Mesodermal cell (in vitro differentiated cells): ENCODE measurements at regions not wholly inside any gene's neighbourhood (a gene's known extent, or its start where the extent isn't known, plus 50 kb on each side); places are given as distances from the start of the nearest gene placed in this dataset.

Experiments
- H3K27ac ChIP-seq: 2 replicates; pipeline ENCODE4 v1.7.0; 2013; ENCODE audit warnings: mild to moderate bottlenecking, low read depth, low read length, moderate library complexity; ENCODE audit not compliant: severe bottlenecking
- H3K36me3 ChIP-seq: 2 replicates; pipeline ENCODE4 v1.7.1; 2013; ENCODE audit warnings: mild to moderate bottlenecking, low read length, moderate library complexity; ENCODE audit not compliant: control insufficient read depth, insufficient read depth
- H3K4me1 ChIP-seq: one replicate; pipeline ENCODE4 v1.7.1; 2013; ENCODE audit warnings: mild to moderate bottlenecking, low read length; ENCODE audit not compliant: insufficient read depth, control insufficient read depth, poor library complexity, severe bottlenecking
- H3K4me3 ChIP-seq: 2 replicates; pipeline ENCODE4 v1.7.0; 2013; ENCODE audit warnings: low read length, control low read depth, mild to moderate bottlenecking; ENCODE audit not compliant: insufficient read depth, poor library complexity, severe bottlenecking; ENCODE audit errors: extremely low read depth
- H3K9me3 ChIP-seq: 2 replicates; pipeline ENCODE4 v1.7.1; 2013; ENCODE audit warnings: mild to moderate bottlenecking, low read length, moderate library complexity; ENCODE audit not compliant: control insufficient read depth
- WGBS, 2 experiments: methylation state at CpG; one replicate each; pipeline ENCODE4 v1.1.5; 2013; ENCODE audit warnings: missing lambda C conversion rate in 2 of 2; ENCODE audit not compliant: insufficient coverage in 2 of 2; 5-methylcytosine and 5-hydroxymethylcytosine counted together

DNA sequence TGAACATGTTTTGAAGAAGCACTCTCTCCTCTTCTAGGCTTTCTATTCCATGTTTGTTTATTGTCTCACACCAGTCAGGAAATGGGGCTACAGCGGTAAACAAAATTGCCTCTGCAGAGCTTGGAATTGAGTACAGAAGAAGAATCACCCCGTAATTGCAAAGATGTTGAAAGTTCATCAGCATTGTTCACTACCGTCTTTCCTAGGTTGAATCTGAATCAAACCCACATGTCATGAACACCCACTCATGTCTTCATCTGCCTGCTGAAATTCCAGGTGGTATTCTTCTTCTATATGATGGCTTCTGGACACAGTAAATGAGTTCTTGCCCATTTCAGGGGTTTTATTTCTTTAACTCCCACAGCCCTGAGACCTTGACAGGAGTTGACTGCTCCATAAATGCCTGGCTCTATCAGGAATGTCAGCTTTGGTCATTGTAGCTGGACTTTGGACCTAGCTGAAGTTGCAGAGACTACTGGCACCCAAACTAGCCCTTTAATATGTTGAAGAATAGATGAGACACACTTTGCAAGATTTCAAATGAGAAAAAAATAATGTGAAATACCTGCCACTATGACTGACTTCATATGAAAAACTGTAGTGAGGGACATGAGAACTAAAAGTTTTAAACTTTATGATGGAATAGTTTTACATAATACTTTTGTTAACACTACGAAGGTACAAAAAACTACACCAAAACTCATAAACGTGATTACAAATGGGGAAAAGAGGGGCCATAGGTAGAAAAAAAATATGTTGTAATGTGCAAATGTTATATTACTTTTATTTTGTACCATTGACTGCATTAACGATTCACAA, 1235.3 kb upstream of the ZEB2 start:
- Histone ChIP-seq H3K36me3 (no peaks in the 10 kb centered on the region), H3K4me3 (no peak overlapping the region), H3K9me3 (no peaks in the 10 kb centered on the region), H3K4me1 (peaks cover 37% of the 10 kb centered on the region), H3K27ac (no peak overlapping the region)
- WGBS, 2 experiments = 92 to 100% methylated on average over 2 to 3 of the region's 6 CpGs

DNA sequence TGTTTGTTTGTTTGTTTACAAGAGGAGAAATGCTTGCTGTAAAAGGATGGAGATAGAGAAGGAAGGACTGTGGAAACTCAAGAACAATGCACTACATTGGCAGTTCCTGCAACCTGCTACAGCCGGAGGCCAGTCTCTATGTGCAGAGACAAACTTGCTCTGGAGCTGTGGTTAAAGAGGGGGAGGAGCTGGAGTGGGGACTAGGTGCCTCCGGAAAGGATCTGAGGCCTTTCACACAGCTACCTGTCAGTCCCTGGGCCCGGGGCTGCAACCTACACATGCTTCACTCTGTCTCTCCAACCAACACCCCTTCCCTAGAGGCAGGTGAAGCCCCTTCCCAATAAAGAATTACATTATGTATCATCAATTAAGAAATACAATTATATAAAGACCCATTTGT, 1234.0 kb upstream of the ZEB2 start:
- Histone ChIP-seq H3K36me3 (no peaks in the 10 kb centered on the region), H3K9me3 (no peaks in the 10 kb centered on the region), H3K4me3 (no peak overlapping the region), H3K4me1 (peaks cover 32% of the 10 kb centered on the region), H3K27ac (no peak overlapping the region)
- 86 to 100% methylated on average over 1 of the region's 3 CpGs for WGBS, 2 experiments

DNA sequence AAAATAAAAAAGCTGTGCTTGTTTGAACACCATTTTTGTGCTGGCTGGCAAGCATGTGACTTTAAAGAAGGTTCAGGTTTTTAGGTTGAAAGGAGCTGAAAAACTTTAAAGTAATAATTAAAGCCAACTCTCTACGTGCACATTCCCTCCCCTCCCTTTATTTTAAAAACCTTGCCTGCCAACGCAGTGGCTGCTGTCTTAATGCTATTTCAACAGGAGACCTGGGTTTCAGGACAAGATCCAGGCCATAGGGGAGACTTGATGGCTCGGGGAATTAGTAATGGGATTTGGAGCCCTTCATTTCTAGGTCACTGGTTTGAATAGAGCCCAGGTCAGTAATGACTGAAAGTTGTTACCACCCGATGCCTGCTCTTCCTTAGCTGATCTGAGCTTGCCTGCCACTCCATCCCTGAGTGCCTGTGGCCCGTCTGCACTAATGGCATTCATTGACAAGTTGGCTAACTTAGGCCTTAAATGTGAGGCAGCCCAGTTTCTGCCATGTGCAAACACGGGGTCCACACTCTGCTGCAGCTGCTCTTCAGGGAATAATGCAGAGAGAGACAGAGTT, 1233.2 kb upstream of the ZEB2 start:
- Histone ChIP-seq H3K4me3 (no peak overlapping the region), H3K4me1 (peaks cover 27% of the 10 kb centered on the region), H3K36me3 (no peaks in the 10 kb centered on the region), H3K9me3 (no peaks in the 10 kb centered on the region), H3K27ac (peak overlapping the region; percentile 51)
- 75 to 76% methylated on average over 2 to 5 of the region's 6 CpGs for WGBS, 2 experiments

DNA sequence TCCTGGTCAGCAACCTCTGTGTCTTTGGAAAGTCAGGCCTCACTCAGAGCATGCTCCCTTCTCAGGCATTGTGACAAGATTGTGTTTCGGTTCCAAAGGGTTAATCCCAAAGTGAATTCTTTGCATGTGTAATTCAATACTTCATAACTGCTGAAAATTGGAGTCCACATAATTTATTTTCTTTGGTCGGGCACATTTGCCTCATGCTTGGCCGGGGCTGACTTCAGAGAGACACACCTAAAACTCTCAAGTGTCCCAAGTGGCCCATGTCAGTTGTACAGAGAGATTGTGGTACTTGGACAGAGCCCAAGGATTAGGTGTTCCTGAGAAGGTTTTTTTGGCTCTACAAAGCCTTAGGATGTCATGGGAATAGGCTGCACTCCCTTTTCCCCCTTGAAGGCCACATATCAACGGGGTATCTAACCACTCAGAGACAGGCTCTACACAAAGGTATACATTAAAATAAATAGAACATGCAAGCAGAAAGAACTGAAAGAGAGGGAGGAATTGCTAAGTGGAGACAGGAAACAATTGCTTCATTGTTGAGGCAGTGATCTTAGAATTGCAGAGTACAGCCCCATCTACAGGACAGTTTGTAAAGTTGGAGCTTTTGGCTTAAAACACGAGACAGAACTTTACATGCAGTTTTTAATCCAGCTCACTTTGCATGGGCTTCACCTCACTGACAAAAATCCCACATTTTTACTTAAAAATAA, 1232.3 kb upstream of the ZEB2 start:
- no peak overlapping the region for H3K4me3 ChIP-seq
- no peaks in the 10 kb centered on the region for H3K36me3 ChIP-seq
- 100% methylated on average over 1 of the region's 5 CpGs; no CpG with 5 or more reads in 1 of the 2 experiments for WGBS, 2 experiments
- peak overlapping the region; percentile 89 for H3K27ac ChIP-seq
- H3K9me3 ChIP-seq = no peaks in the 10 kb centered on the region
- peaks cover 27% of the 10 kb centered on the region for H3K4me1 ChIP-seq

DNA sequence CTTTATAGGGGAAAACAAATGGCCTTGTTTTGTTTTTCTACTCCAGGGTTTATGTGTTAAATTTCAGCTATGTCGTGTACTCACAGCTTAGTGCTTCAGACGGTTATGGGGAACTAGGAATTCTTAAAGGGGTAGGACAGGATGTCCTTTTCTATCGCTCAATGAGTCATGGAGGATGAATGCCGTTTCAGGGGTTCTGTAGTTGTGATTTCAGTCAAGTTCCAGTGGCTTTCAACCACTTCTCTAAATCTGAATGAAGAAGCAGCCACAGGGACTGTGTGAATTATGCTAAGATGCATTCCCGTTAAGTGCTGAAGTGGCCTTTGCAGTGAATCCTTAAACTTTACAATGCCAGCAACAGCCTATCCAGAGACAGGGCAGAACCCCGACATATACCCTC, 1231.7 kb upstream of the ZEB2 start:
- 38 to 40% methylated on average over 4 to 5 of the region's 6 CpGs for WGBS, 2 experiments
- peak overlapping the region; percentile 89 for H3K27ac ChIP-seq
- H3K4me3 ChIP-seq = no peak overlapping the region
- no peaks in the 10 kb centered on the region for H3K9me3 ChIP-seq
- H3K36me3 ChIP-seq = no peaks in the 10 kb centered on the region
- peaks cover 27% of the 10 kb centered on the region for H3K4me1 ChIP-seq

DNA sequence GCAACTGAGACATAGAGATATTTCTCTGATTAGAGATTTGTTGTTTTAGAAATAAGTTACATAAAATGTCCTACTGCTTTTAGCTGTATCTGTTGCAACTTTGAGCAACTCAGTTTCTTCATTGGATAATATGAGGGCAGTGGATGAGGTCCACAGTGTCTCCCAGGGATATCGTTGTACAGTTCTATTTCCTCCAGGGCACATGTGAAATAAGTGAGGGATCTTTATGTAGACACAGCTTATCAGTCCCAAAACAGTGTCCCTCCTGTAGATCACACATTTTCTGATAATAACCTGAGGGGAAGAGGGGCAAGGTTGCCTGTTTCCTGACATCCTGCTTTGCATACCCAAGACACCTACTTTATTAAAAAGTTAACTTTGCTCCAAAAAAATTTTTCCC, 1231.2 kb upstream of the ZEB2 start:
- Histone ChIP-seq H3K36me3 (no peaks in the 10 kb centered on the region), H3K27ac (peak overlapping the region; percentile 89), H3K9me3 (no peaks in the 10 kb centered on the region), H3K4me1 (peaks cover 27% of the 10 kb centered on the region), H3K4me3 (no peak overlapping the region)
- 80% methylated on average over 1 of the region's 1 CpG; no CpG with 5 or more reads in 1 of the 2 experiments for WGBS, 2 experiments

DNA sequence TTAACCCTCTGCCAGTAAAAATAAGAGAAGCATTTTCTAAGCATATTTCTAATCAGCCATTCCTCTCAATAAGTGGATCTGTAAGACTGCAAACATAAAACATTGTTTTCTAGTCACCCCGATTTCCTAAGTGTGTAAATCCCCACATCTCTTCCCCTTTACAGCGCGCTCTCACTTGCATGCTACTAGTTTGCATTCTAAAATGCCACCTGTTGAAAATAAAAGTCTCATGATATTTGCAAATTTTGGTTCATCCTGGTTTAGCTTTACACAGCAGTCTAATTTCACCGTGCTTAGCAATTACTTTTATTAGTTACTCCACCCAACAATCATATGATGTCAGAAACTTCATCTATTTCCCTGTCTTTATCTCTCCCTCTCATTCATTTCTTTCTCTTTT, 1230.7 kb upstream of the ZEB2 start:
- no peak overlapping the region for H3K4me3 ChIP-seq
- peak overlapping the region; percentile 89 for H3K27ac ChIP-seq
- H3K9me3 ChIP-seq = no peaks in the 10 kb centered on the region
- H3K36me3 ChIP-seq = no peaks in the 10 kb centered on the region
- WGBS, 2 experiments = 90 to 96% methylated on average over 3 to 4 of the region's 4 CpGs
- H3K4me1 ChIP-seq = peaks cover 27% of the 10 kb centered on the region

DNA sequence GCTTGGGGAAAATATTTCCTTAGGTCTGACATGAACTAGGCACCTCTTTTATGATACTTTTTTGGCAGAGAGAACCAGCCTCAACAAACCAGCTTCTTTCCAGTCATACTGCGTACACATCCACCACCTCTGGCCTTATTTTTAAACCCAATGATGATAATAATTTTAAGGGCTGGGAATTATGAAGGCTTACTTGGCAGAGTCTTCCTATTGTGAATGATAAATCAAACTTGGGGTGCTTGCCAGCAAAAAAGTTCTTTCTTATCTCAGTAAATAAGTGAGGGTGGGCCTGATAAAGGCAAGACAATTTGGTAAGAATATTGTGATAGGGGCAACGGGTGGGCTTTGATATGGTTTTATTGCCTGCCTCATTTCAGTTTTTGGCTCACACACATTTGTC, 1230.2 kb upstream of the ZEB2 start:
- no peaks in the 10 kb centered on the region for H3K9me3 ChIP-seq
- H3K4me1 ChIP-seq = peaks cover 27% of the 10 kb centered on the region
- WGBS, 2 experiments = 50% methylated on average over 1 of the region's 2 CpGs; no CpG with 5 or more reads in 1 of the 2 experiments
- no peak overlapping the region for H3K4me3 ChIP-seq
- no peaks in the 10 kb centered on the region for H3K36me3 ChIP-seq
- H3K27ac ChIP-seq = no peak overlapping the region

DNA sequence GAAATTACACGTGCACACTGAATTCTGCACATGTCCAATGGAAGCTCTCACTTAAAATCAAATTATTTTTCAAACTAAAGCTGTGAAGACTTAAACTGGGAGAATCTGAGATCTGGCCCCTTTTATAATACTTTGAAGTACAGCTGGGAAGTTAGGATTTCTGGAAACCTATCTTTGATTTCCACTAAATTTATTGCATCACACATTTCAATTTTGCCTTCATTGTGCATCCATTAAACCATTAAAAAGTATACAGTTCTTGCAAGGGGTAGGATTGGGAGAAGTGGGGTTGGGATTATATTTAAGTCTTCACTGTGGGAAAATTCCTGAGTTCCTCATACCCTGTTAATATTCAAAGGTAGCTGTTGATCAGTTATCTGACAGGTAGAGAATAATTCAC, 1229.6 kb upstream of the ZEB2 start:
- no CpG with 5 or more reads among the region's 1 CpG for WGBS, 2 experiments
- Histone ChIP-seq H3K36me3 (no peaks in the 10 kb centered on the region), H3K4me3 (no peak overlapping the region), H3K27ac (no peak overlapping the region), H3K9me3 (no peaks in the 10 kb centered on the region), H3K4me1 (peaks cover 29% of the 10 kb centered on the region)

DNA sequence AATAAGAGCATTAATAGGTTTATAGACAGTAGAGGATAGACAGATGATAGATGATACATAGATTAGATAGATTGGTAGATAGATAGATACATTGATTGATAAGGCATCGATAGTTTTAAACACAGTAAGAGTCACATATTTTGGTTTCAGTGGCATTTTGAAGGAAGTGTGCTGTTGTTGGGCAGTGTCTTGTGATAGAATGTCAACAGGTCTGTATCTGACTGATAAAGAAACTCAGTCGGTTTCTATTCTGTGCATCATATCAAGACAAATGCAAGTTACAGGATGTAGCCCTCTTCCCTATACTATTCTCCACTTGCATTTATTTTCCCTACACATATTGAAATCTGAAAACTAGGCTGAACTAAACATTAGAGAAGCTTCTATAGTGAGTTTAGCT, 1229.0 kb upstream of the ZEB2 start:
- H3K36me3 ChIP-seq = no peaks in the 10 kb centered on the region
- 70 to 100% methylated on average over 1 of the region's 2 CpGs for WGBS, 2 experiments
- H3K27ac ChIP-seq = no peak overlapping the region
- no peaks in the 10 kb centered on the region for H3K9me3 ChIP-seq
- H3K4me3 ChIP-seq = no peak overlapping the region
- peaks cover 29% of the 10 kb centered on the region for H3K4me1 ChIP-seq
